AG04449 (cell line): ENCODE measurements at regions not wholly inside any gene's neighbourhood (a gene's known extent, or its start where the extent isn't known, plus 50 kb on each side); places are given as distances from the start of the nearest gene placed in this dataset.

Source experiments
- CTCF ChIA-PET: fragments of 350-600 bp; formaldehyde crosslinking; extraction: SDS; loops from one replicate; lab custom pipeline; 2021; ENCODE audit warnings: antibody characterized with exemption; lab: Yijun Ruan, JAX
- POLR2A ChIA-PET: fragments of 400-600, 350-600 bp; formaldehyde crosslinking; extraction: SDS; loops from one replicate; lab custom pipeline; 2020; ENCODE audit warnings: antibody characterized with exemption, inconsistent platforms; lab: Yijun Ruan, JAX
- DNase-seq: peaks from one replicate; pipeline ENCODE4 v3.0.0-alpha.2; 2010; ENCODE audit warnings: low read depth, low spot score
- H3K4me3 ChIP-seq: 2 replicates; pipeline ENCODE4 v1.5.1; 2011; ENCODE audit warnings: low read depth, mild to moderate bottlenecking, control low read depth, low read length
- CTCF ChIP-seq: IDR thresholded peaks from one replicate; pipeline ENCODE4 v1.5.1; 2011; ENCODE audit warnings: mild to moderate bottlenecking, moderate library complexity, low read length, control low read depth, inconsistent platforms; ENCODE audit not compliant: insufficient read depth; ENCODE audit errors: missing control alignments

GRCh38 chr10:2850202-2850601, 217.1 kb upstream of the PFKP start:
- TF ChIP-seq CTCF = no peak
- CTCF ChIA-PET = no interaction called here
- no peak for DNase-seq

GRCh38 chr10:2844925-2845324, 222.4 kb upstream of the PFKP start:
- H3K4me3 ChIP-seq = no peak overlapping the region
- no peak for TF ChIP-seq CTCF
- POLR2A ChIA-PET = no interaction called here
- CTCF ChIA-PET = no interaction called here
- DNase-seq = no peak

More at GRCh38 chr10:2850202-2850601, 217.1 kb upstream of the PFKP start:
- POLR2A ChIA-PET = no interaction called here
- H3K4me3 ChIP-seq = no peak overlapping the region

- peak; percentile 54 for TF ChIP-seq CTCF
- no peak overlapping the region for H3K4me3 ChIP-seq
- DNase-seq = no peak
- ChIA-PET POLR2A (no interaction called here), CTCF (interaction anchor here (0.7 to 4.5 kb wide), 3 partner anchors 10 to 204 kb away, joined by 3 to 37 read pairs (median 5); no protein-coding TSS in a partner anchor)
Measured at GRCh38 chr10:2839081-2839725, 228.1 kb upstream of the PFKP start.

- CTCF ChIA-PET = interaction anchor here (4.5 kb wide), 1 partner anchor 206 kb away, joined by 37 read pairs; no protein-coding TSS in a partner anchor
Measured at GRCh38 chr10:2837674-2838073, 229.7 kb upstream of the PFKP start.

GRCh38 chr10:2836921-2837662, 230.3 kb upstream of the PFKP start:
- ChIA-PET CTCF (interaction anchor here (4.5 kb wide), 1 partner anchor 206 kb away, joined by 37 read pairs; no protein-coding TSS in a partner anchor), POLR2A (no interaction called here)
- DNase-seq = no peak
- H3K4me3 ChIP-seq = no peak overlapping the region
- no peak for TF ChIP-seq CTCF

More at GRCh38 chr10:2837674-2838073, 229.7 kb upstream of the PFKP start:
- POLR2A ChIA-PET = no interaction called here
- no peak overlapping the region for H3K4me3 ChIP-seq
- no peak for TF ChIP-seq CTCF
- DNase-seq = no peak

GRCh38 chr10:2834214-2834613, 233.1 kb upstream of the PFKP start:
- ChIA-PET CTCF (interaction anchor here (0.9 to 2.8 kb wide), 2 partner anchors 12 to 209 kb away, joined by 3 to 13 read pairs; no protein-coding TSS in a partner anchor), POLR2A (no interaction called here)
- no peak for TF ChIP-seq CTCF
- no peak overlapping the region for H3K4me3 ChIP-seq
- no peak for DNase-seq
